ENCODE measurements at regions not wholly inside any gene's neighbourhood (a gene's known extent, or its start where the extent isn't known, plus 50 kb on each side); places are given as distances from the start of the nearest gene placed in this dataset.

DNA sequence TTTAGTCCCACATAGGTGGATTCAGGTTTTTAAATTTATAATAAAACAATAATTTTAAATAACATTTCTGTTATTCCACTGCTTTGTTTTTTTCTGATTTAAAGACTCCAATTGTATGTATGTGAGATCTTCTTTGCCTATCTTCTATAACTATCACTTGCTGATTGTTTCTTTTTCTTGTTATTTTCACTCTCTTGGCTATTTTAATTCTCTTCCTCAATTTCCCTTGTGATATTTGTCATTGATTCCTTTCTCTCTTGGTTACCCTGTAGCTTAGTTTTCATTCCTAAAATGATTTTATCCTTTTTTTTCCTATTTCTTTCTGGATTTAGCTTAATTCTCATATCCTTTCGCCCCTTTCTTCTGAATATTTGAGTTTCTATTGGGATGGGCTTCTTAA, 227.3 kb upstream of the TENT5A start:
- H3K9ac ChIP-seq (replicated peaks; ENCODE audit: extremely low read depth, insufficient read depth, low read length), result no peak overlapping the region
- BruUV-seq (replicated peaks), result no TSS peak
- H4K20me1 ChIP-seq (replicated peaks; ENCODE audit: control insufficient read depth, extremely low read depth, insufficient read depth, low read length), result no peaks in the 10 kb centered on the region
- H3K27ac ChIP-seq (ENCODE audit: insufficient read depth, low read depth, low read length), result no peak overlapping the region
- TF ChIP-seq GATA2 (IDR thresholded peaks at IDR 0.05; ENCODE audit: insufficient read depth, insufficient read length, low read depth, low read length), result no peak
- TF ChIP-seq, protein P1, sequence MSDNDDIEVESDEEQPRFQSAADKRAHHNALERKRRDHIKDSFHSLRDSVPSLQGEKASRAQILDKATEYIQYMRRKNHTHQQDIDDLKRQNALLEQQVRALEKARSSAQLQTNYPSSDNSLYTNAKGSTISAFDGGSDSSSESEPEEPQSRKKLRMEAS (IDR thresholded peaks at IDR 0.05; ENCODE audit: insufficient read depth, insufficient read length), result no peak
- no peak for TF ChIP-seq MYC (IDR thresholded peaks at IDR 0.05; ENCODE audit: low read depth, low read length)
- no peak for TF ChIP-seq POLR2AphosphoS5 (IDR thresholded peaks at IDR 0.05; ENCODE audit: insufficient read depth, low read depth, low read length)
- TF ChIP-seq EZH2 (IDR thresholded peaks at IDR 0.05; ENCODE audit: borderline replicate concordance, low read depth, low read length, severe bottlenecking), result no peak
- TF ChIP-seq FOS (IDR thresholded peaks at IDR 0.05; ENCODE audit: borderline replicate concordance, insufficient read depth, low read length), result no peak
- TF ChIP-seq, protein P2, sequence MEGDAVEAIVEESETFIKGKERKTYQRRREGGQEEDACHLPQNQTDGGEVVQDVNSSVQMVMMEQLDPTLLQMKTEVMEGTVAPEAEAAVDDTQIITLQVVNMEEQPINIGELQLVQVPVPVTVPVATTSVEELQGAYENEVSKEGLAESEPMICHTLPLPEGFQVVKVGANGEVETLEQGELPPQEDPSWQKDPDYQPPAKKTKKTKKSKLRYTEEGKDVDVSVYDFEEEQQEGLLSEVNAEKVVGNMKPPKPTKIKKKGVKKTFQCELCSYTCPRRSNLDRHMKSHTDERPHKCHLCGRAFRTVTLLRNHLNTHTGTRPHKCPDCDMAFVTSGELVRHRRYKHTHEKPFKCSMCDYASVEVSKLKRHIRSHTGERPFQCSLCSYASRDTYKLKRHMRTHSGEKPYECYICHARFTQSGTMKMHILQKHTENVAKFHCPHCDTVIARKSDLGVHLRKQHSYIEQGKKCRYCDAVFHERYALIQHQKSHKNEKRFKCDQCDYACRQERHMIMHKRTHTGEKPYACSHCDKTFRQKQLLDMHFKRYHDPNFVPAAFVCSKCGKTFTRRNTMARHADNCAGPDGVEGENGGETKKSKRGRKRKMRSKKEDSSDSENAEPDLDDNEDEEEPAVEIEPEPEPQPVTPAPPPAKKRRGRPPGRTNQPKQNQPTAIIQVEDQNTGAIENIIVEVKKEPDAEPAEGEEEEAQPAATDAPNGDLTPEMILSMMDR (IDR thresholded peaks at IDR 0.05; ENCODE audit: extremely low read depth in 1 of 2, insufficient read depth in 1 of 2, low read depth in 1 of 2, low read length in 2 of 2), result no peak
- TF ChIP-seq JUN (IDR thresholded peaks at IDR 0.05; ENCODE audit: borderline replicate concordance, insufficient read depth, insufficient read length, low read depth), result no peak
- no peak for TF ChIP-seq POLR2A (IDR thresholded peaks at IDR 0.05; ENCODE audit: low read depth, low read length)
- H3K4me3 ChIP-seq (replicated peaks in 1 of 3; ENCODE audit: insufficient read depth in 1 of 3, low read depth in 1 of 3, low read length in 3 of 3), result no peak overlapping the region
- H3K36me3 ChIP-seq (ENCODE audit: control insufficient read depth in 2 of 2, extremely low read depth in 1 of 2, insufficient read depth in 2 of 2, low read length in 2 of 2), result no peaks in the 10 kb centered on the region
- peaks cover 15% of the 10 kb centered on the region for H3K4me1 ChIP-seq (ENCODE audit: control insufficient read depth, extremely low read depth, insufficient read depth, low read length)
- H3K9me1 ChIP-seq (replicated peaks; ENCODE audit: control insufficient read depth, extremely low read depth, insufficient read depth, low read length), result no peaks in the 10 kb centered on the region
- no peaks in the 10 kb centered on the region for H3K27me3 ChIP-seq (ENCODE audit: control insufficient read depth in 2 of 2, insufficient read depth in 2 of 2, low read length in 2 of 2)
- H2AFZ ChIP-seq (ENCODE audit: low read depth, low read length), result no peak overlapping the region
- DNase-seq (ENCODE audit: low read depth, low spot score) (no peak), FAIRE-seq (no peak)
- intact Hi-C loops (cut with micrococcal nuclease) (loop anchor here (2.0 to 5.0 kb wide), 4 partner anchors 213 to 1375 kb away; partner anchors contain the start of gene TENT5A), dilution Hi-C loops (cut with MboI; ENCODE audit: extremely low pct_ligation_motif_present, low sequenced_read_pairs) (no loop called here)
- no peaks in the 10 kb centered on the region for H3K9me3 ChIP-seq (replicated peaks; ENCODE audit: control insufficient read depth, insufficient read depth, low read length)
- no peaks in the 10 kb centered on the region for H3K79me2 ChIP-seq (ENCODE audit: control insufficient read depth, insufficient read depth, low read length)
- CTCF ChIA-PET, result interaction anchor here (1.6 kb wide), 1 partner anchor 61 kb away, joined by 5 read pairs; no protein-coding TSS in a partner anchor
- H3K4me2 ChIP-seq (ENCODE audit: insufficient read depth, low read length), result no peak overlapping the region
- POLR2A ChIA-PET, result no interaction called here

Data from endothelial cell of umbilical vein (primary cell).